Smooth muscle cell (in vitro differentiated cells): ENCODE measurements at regions not wholly inside any gene's neighbourhood (a gene's known extent, or its start where the extent isn't known, plus 50 kb on each side); places are given as distances from the start of the nearest gene placed in this dataset.
A peak's percentile ranks its signal among the peaks of the same experiment; 100 is the strongest.

ENCODE experiments used
- DNase-seq: peaks from one replicate; lab custom pipeline; 2025; ENCODE audit not compliant: unreplicated experiment; lab: John Stamatoyannopoulos, UW
- H2AFZ ChIP-seq: fragments of 200-600 bp; sonication (generic); 2 replicates; pipeline ENCODE4 v1.6.0; 2016; ENCODE audit warnings: antibody characterized with exemption, low read depth, mild to moderate bottlenecking
- H3F3A ChIP-seq: fragments of 200-600 bp; sonication (generic); 2 replicates; pipeline ENCODE4 v1.6.0; 2017; ENCODE audit warnings: antibody characterized with exemption, low read depth
- H3K27ac ChIP-seq: fragments of 200-600 bp; sonication (generic); 2 replicates; pipeline ENCODE4 v1.5.1; 2016; ENCODE audit warnings: low read depth, mild to moderate bottlenecking
- H3K27me3 ChIP-seq: fragments of 200-600 bp; sonication (generic); 2 replicates; pipeline ENCODE4 v1.6.1; 2016; ENCODE audit warnings: low read depth, mild to moderate bottlenecking
- H3K36me3 ChIP-seq: fragments of 200-600 bp; sonication (generic); 2 replicates; pipeline ENCODE4 v1.5.1; 2016; ENCODE audit warnings: low read depth
- H3K4me1 ChIP-seq: fragments of 200-600 bp; sonication (generic); 2 replicates; pipeline ENCODE4 v1.5.1; 2016; ENCODE audit warnings: low read depth
- H3K4me2 ChIP-seq: fragments of 200-600 bp; sonication (generic); 2 replicates; pipeline ENCODE4 v1.6.0; 2016; ENCODE audit warnings: mild to moderate bottlenecking
- H3K4me3 ChIP-seq: fragments of 200-600 bp; sonication (generic); 2 replicates; pipeline ENCODE4 v1.5.1; 2016; ENCODE audit warnings: mild to moderate bottlenecking
- H3K79me2 ChIP-seq: fragments of 200-600 bp; sonication (generic); 2 replicates; pipeline ENCODE4 v1.6.0; 2016; ENCODE audit warnings: low read depth, mild to moderate bottlenecking
- H3K9ac ChIP-seq: fragments of 200-600 bp; sonication (generic); 2 replicates; pipeline ENCODE4 v1.6.0; 2016; ENCODE audit warnings: low read depth
- H3K9me3 ChIP-seq: fragments of 200-600 bp; sonication (generic); replicated peaks from 2 replicates; pipeline ENCODE4 v1.5.1; 2016; ENCODE audit warnings: low read depth
- H4K20me1 ChIP-seq: fragments of 200-600 bp; sonication (generic); 2 replicates; pipeline ENCODE4 v1.6.0; 2016; ENCODE audit warnings: low read depth
- CTCF ChIP-seq: fragments of 200-600 bp; sonication (generic); IDR thresholded peaks from 2 replicates; pipeline ENCODE4 v1.5.1; 2017; ENCODE audit warnings: borderline replicate concordance, mild to moderate bottlenecking, antibody characterized with exemption; ENCODE audit not compliant: insufficient read depth, poor library complexity, severe bottlenecking
- WGBS: methylation state at CpG from one replicate; pipeline ENCODE4 v1.1.7; 2016; ENCODE audit warnings: low lambda C conversion rate; 5-methylcytosine and 5-hydroxymethylcytosine counted together

DNA sequence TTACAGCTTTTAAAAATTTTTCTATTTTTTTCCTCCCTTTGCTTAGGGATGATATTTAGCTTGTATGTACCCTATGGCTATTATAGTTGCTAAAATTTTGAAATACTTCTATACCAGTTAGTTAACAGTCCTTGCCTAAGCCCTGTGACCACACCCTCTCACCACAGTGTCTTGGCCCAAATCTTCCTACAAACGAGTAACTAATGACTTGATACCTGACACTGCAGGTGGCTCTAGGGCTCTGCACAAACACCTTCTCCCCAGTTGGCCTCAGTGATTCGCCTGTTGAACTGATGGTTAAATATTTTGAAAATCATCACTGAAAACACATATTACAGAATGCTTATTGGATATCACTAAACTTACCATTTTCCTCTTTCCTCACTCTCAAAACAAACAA, 449.6 kb upstream of the CHD1 start:
- no peak overlapping the region for H3K27ac ChIP-seq
- no peak overlapping the region for H3K4me2 ChIP-seq
- no peaks in the 10 kb centered on the region for H3K9me3 ChIP-seq
- no peak for TF ChIP-seq CTCF
- no peaks in the 10 kb centered on the region for H3K36me3 ChIP-seq
- DNase-seq: no peak
- H2AFZ ChIP-seq: no peak overlapping the region
- H3K79me2 ChIP-seq: no peaks in the 10 kb centered on the region
- H3K4me3 ChIP-seq: no peak overlapping the region
- 56% methylated on average over 2 of the region's 2 CpGs for WGBS
- H3K4me1 ChIP-seq: peaks cover 10% of the 10 kb centered on the region
- H3K27me3 ChIP-seq: no peaks in the 10 kb centered on the region
- H3F3A ChIP-seq: no peaks in the 10 kb centered on the region
- no peak overlapping the region for H3K9ac ChIP-seq
- no peaks in the 10 kb centered on the region for H4K20me1 ChIP-seq

- Histone ChIP-seq H3K4me1 (no peaks in the 10 kb centered on the region), H3K4me2 (no peak overlapping the region), H3K9ac (no peak overlapping the region), H3K27me3 (no peaks in the 10 kb centered on the region), H3K79me2 (no peaks in the 10 kb centered on the region), H3K4me3 (no peak overlapping the region), H2AFZ (no peak overlapping the region), H3K36me3 (no peaks in the 10 kb centered on the region), H4K20me1 (no peaks in the 10 kb centered on the region), H3F3A (no peaks in the 10 kb centered on the region), H3K9me3 (no peaks in the 10 kb centered on the region), H3K27ac (no peak overlapping the region)
- no peak for DNase-seq
- TF ChIP-seq CTCF: no peak
- 82% methylated on average over 3 of the region's 3 CpGs for WGBS
Observed at GRCh38 chr5:99369797-99370593, 441.2 kb upstream of the CHD1 start.

- Histone ChIP-seq H3K79me2 (no peaks in the 10 kb centered on the region), H3K36me3 (no peaks in the 10 kb centered on the region), H3K4me3 (no peak overlapping the region), H3K9me3 (no peaks in the 10 kb centered on the region), H3F3A (no peaks in the 10 kb centered on the region), H3K27ac (no peak overlapping the region), H4K20me1 (no peaks in the 10 kb centered on the region), H3K4me1 (no peaks in the 10 kb centered on the region), H3K9ac (no peak overlapping the region), H3K4me2 (no peak overlapping the region), H3K27me3 (no peaks in the 10 kb centered on the region), H2AFZ (no peak overlapping the region)
- no peak for TF ChIP-seq CTCF
- no peak for DNase-seq
- 86% methylated on average over 2 of the region's 2 CpGs for WGBS
Observed at GRCh38 chr5:99368726-99369125, 439.9 kb upstream of the CHD1 start.

DNA sequence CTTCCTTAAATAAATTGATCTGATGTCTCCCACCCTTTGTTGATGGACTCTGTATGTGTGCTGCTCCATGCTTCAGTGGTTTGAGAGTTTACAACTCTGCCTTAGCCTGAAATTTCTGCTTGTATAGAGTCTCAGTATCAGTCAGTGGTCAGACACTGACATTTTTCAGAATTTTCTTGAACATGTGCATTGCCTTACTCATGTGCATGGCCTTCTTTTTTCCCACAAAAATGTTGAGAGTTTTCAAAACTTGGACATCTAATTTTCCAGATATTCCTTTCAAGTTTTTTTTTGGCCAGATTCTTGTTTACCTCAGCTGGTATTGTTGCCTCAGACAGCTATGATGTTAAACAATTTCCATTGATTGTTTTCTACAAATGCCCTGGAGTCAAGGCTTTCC, 427.1 kb upstream of the CHD1 start:
- peaks cover 2% of the 10 kb centered on the region for H3K27me3 ChIP-seq
- no peak for DNase-seq
- H3K4me1 ChIP-seq: no peaks in the 10 kb centered on the region
- no peaks in the 10 kb centered on the region for H3K79me2 ChIP-seq
- H2AFZ ChIP-seq: peak overlapping the region; percentile 20
- no peak for TF ChIP-seq CTCF
- peak overlapping the region; percentile 76 for H3K27ac ChIP-seq
- H4K20me1 ChIP-seq: no peaks in the 10 kb centered on the region
- H3K36me3 ChIP-seq: no peaks in the 10 kb centered on the region
- H3K4me3 ChIP-seq: no peak overlapping the region
- no peaks in the 10 kb centered on the region for H3F3A ChIP-seq
- no peak overlapping the region for H3K9ac ChIP-seq
- H3K4me2 ChIP-seq: peak overlapping the region; percentile 53
- H3K9me3 ChIP-seq: no peaks in the 10 kb centered on the region
